Activated naive CD8-positive, alpha-beta T cell treated with anti-CD3 and anti-CD28 coated beads, Interleukin-2, amount 10 ng/mL, durations not matched to agents 7 days and 5 days (primary cell): ENCODE measurements at regions not wholly inside any gene's neighbourhood (a gene's known extent, or its start where the extent isn't known, plus 50 kb on each side); places are given as distances from the start of the nearest gene placed in this dataset.

Experiments used
- ATAC-seq: fragments of 150-1000 bp; cut with Tn5 transposase; one replicate; pipeline ENCODE4 v1.10.0; 2021; ENCODE audit warnings: low read depth, moderate library complexity
- POLR2A ChIA-PET: fragments of 350-600 bp; sonication (Branson Sonifier 250); formaldehyde crosslinking; loops from one replicate; lab custom pipeline; 2021; ENCODE audit warnings: antibody characterized with exemption; lab: Charles Lee
- DNase-seq: peaks from one replicate; pipeline ENCODE4 v3.0.0; 2021
- H3K27ac Mint-ChIP-seq: one replicate; pipeline ENCODE4 v1.8.0; 2022; ENCODE audit warnings: mild to moderate bottlenecking, mixed read lengths
- H3K27me3 Mint-ChIP-seq: one replicate; pipeline ENCODE4 v1.8.0; 2022; ENCODE audit warnings: mild to moderate bottlenecking, moderate library complexity, mixed read lengths
- H3K36me3 Mint-ChIP-seq: one replicate; pipeline ENCODE4 v1.8.0; 2021; ENCODE audit warnings: mild to moderate bottlenecking, mixed read lengths
- H3K4me1 Mint-ChIP-seq: one replicate; pipeline ENCODE4 v1.8.0; 2021; ENCODE audit warnings: mixed read lengths
- H3K4me3 Mint-ChIP-seq: one replicate; pipeline ENCODE4 v1.8.0; 2022; ENCODE audit warnings: mild to moderate bottlenecking, moderate library complexity, mixed read lengths
- H3K9me3 Mint-ChIP-seq: one replicate; pipeline ENCODE4 v1.8.0; 2021; ENCODE audit warnings: mixed read lengths

DNA sequence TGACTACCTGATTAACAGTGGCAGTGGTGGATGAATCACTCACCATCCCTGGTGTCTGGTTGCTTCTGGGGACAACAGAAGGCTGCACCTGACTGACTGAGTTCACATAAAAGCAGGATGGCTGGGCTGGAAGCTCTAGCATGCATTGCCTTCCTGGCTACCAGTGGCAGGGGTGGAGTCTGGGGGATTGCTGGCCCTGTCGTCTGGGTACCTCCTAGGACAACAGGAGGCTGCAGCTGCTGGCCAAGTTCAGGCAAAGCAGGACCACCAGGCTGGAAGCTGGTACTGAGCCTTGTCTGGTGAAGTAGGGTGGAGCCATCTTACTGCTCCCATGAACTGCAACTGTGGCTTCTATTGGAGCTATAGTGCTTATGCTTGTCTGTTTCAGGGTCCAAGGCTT is 480.8 kb upstream of the CTNND2 start:
- no peaks in the 10 kb centered on the region for H3K27me3 Mint-ChIP-seq
- no peak overlapping the region for H3K27ac Mint-ChIP-seq
- H3K9me3 Mint-ChIP-seq = peaks cover 5% of the 10 kb centered on the region
- H3K36me3 Mint-ChIP-seq = no peaks in the 10 kb centered on the region
- no peak overlapping the region for H3K4me3 Mint-ChIP-seq
- POLR2A ChIA-PET = no interaction called here
- no peak for DNase-seq
- ATAC-seq = no peak
- H3K4me1 Mint-ChIP-seq = no peaks in the 10 kb centered on the region

- POLR2A ChIA-PET = no interaction called here
- Mint-ChIP-seq H3K36me3 (no peaks in the 10 kb centered on the region), H3K9me3 (peaks cover 5% of the 10 kb centered on the region), H3K4me1 (no peaks in the 10 kb centered on the region), H3K27ac (no peak overlapping the region), H3K4me3 (no peak overlapping the region), H3K27me3 (no peaks in the 10 kb centered on the region)
- no peak for ATAC-seq
- no peak for DNase-seq
Measured at GRCh38 chr5:12384005-12384404, 479.8 kb upstream of the CTNND2 start.

DNA sequence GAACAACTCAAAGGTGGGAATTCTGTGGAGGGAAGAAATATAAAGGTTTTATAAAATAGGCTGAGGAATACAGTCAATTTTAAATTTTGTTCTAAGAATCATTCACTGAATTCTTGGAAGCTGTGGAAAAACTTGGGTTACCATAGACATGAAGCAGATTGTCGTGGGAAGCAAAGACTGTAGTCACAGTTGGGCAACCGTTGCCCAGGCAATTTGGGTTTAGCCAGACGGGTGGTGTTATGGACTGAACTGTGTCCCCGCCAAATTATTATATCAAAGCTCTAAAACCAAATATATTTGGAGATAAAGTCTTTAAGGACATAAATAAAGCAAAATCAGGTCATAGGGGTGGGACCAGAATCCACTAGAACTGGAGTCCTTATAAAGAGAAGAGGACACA is 463.7 kb upstream of the CTNND2 start:
- Mint-ChIP-seq H3K9me3 (peaks cover 5% of the 10 kb centered on the region), H3K27me3 (no peaks in the 10 kb centered on the region), H3K27ac (no peak overlapping the region), H3K4me3 (no peak overlapping the region), H3K4me1 (no peaks in the 10 kb centered on the region), H3K36me3 (no peaks in the 10 kb centered on the region)
- POLR2A ChIA-PET = no interaction called here
- no peak for DNase-seq
- ATAC-seq = no peak

DNA sequence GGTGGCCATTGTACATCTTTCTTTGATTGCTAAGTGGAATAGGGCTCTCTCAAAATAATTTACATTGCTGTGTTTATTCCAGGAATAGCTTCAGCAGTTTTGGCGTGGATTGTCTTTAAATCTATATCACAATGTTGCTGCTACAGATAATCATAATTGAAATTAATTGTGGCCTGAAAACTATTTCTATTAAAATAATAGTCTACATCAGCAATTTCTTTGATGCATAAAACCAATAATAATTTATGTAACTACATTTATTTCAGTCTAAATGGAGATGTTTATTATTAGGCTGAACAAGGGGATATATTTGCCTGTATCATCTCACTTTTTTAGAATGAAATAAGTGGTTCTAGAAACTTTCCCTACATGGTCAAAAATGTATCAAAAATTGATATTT is 456.0 kb upstream of the CTNND2 start:
- H3K9me3 Mint-ChIP-seq = peaks cover 6% of the 10 kb centered on the region
- no peaks in the 10 kb centered on the region for H3K4me1 Mint-ChIP-seq
- H3K27ac Mint-ChIP-seq = no peak overlapping the region
- ATAC-seq (no peak), DNase-seq (no peak)
- no peaks in the 10 kb centered on the region for H3K36me3 Mint-ChIP-seq
- POLR2A ChIA-PET = no interaction called here
- H3K4me3 Mint-ChIP-seq = no peak overlapping the region
- H3K27me3 Mint-ChIP-seq = no peaks in the 10 kb centered on the region

- Mint-ChIP-seq H3K4me1 (no peaks in the 10 kb centered on the region), H3K27me3 (no peaks in the 10 kb centered on the region), H3K36me3 (no peaks in the 10 kb centered on the region), H3K27ac (no peak overlapping the region), H3K4me3 (no peak overlapping the region), H3K9me3 (peaks cover 7% of the 10 kb centered on the region)
- DNase-seq (no peak), ATAC-seq (no peak)
- POLR2A ChIA-PET = no interaction called here
Measured at GRCh38 chr5:12358371-12359090, 454.3 kb upstream of the CTNND2 start.

DNA sequence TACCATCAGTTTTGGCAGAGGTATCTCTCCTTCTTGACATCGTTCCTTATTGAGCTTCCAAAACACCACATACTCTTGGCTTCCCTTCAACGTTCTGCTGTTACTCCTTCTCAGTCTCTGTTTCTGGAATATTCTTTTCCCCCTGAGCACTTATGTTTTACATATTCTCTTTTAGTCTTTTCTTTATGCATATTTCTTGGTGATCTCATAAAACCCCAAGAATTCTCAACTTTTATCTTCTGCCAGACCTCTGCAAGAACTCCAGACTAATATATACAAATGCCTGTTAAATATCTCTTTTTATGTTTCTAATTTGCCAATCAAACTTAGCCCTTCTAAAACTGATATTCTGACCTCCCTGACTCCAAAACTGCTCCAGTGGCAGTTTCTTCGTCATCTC is 453.4 kb upstream of the CTNND2 start:
- H3K4me3 Mint-ChIP-seq = no peak overlapping the region
- H3K36me3 Mint-ChIP-seq = no peaks in the 10 kb centered on the region
- ATAC-seq = no peak
- H3K9me3 Mint-ChIP-seq = peaks cover 4% of the 10 kb centered on the region
- no peaks in the 10 kb centered on the region for H3K4me1 Mint-ChIP-seq
- no peaks in the 10 kb centered on the region for H3K27me3 Mint-ChIP-seq
- H3K27ac Mint-ChIP-seq = no peak overlapping the region
- DNase-seq = no peak
- POLR2A ChIA-PET = no interaction called here

- no peaks in the 10 kb centered on the region for H3K4me1 Mint-ChIP-seq
- ATAC-seq (no peak), DNase-seq (no peak)
- H3K4me3 Mint-ChIP-seq = no peak overlapping the region
- peaks cover 4% of the 10 kb centered on the region for H3K9me3 Mint-ChIP-seq
- POLR2A ChIA-PET = no interaction called here
- H3K36me3 Mint-ChIP-seq = no peaks in the 10 kb centered on the region
- H3K27me3 Mint-ChIP-seq = no peaks in the 10 kb centered on the region
- no peak overlapping the region for H3K27ac Mint-ChIP-seq
Measured at GRCh38 chr5:12354686-12355085, 450.4 kb upstream of the CTNND2 start.

DNA sequence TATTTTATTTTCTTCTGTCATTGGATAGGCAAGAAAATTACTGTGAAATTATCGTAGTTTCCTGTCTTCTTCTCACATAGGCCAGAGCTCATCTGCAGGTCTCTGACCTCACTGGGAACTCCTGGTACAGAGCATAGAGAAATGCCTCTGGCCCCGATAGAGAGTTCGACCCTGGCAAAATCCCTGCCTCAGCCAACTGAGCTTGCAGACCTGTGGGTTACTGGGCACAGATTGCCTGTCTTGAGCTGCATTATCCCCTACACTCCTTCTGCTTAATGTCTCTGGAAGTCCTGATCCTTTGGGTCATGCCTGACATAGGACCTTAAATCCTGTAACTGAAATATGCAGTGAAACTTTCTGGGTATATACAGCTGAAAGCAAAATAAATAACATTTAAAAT is 439.3 kb upstream of the CTNND2 start:
- POLR2A ChIA-PET = no interaction called here
- H3K36me3 Mint-ChIP-seq = no peaks in the 10 kb centered on the region
- H3K27ac Mint-ChIP-seq = no peak overlapping the region
- H3K9me3 Mint-ChIP-seq = peaks cover 1% of the 10 kb centered on the region
- DNase-seq = no peak
- H3K4me1 Mint-ChIP-seq = no peaks in the 10 kb centered on the region
- no peak overlapping the region for H3K4me3 Mint-ChIP-seq
- no peak for ATAC-seq
- no peaks in the 10 kb centered on the region for H3K27me3 Mint-ChIP-seq

DNA sequence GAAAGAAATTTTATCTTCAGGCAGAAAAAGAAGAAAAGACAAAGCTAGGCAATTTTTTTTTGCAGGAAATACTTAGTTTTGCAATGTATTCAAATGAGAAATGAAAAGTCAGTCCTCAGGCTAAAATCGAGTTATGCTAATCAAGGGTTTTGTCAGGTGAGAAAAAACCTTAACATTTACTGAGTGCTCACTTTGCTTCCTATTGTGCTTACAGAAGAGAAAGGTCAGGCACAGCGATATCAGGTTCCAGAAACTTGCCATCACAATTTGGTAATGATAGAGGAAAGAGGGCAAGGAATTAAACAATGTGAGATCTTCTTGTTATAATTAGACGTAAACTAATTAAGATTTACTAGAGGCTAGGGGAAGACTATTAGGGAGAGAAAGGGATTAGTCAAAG is 431.7 kb upstream of the CTNND2 start:
- no peak overlapping the region for H3K27ac Mint-ChIP-seq
- H3K27me3 Mint-ChIP-seq = no peaks in the 10 kb centered on the region
- no peak for DNase-seq
- ATAC-seq = no peak
- no peaks in the 10 kb centered on the region for H3K36me3 Mint-ChIP-seq
- H3K4me3 Mint-ChIP-seq = no peak overlapping the region
- H3K9me3 Mint-ChIP-seq = peaks cover 2% of the 10 kb centered on the region
- H3K4me1 Mint-ChIP-seq = no peaks in the 10 kb centered on the region
- POLR2A ChIA-PET = no interaction called here

DNA sequence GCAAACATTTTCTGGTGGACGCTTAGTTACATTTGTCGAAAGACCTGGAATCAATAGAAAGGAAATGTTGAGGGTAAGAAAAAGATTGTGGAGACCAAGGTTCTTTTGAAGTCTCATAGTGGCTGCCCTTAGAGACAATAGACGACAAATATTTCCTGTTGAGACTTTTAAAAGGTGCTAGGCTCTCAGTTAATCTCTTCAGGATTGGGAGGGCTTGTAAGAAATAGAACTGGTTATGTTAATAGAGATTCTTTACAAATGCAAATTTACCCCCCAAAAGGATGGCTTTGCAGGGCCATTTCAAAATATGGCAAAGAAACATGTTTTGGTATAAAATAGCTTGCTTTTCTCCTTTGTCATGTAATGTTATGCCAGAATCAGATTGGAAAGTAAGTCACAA is 428.2 kb upstream of the CTNND2 start:
- ATAC-seq (no peak), DNase-seq (no peak)
- no peak overlapping the region for H3K27ac Mint-ChIP-seq
- no peak overlapping the region for H3K4me3 Mint-ChIP-seq
- POLR2A ChIA-PET = no interaction called here
- no peaks in the 10 kb centered on the region for H3K4me1 Mint-ChIP-seq
- H3K27me3 Mint-ChIP-seq = no peaks in the 10 kb centered on the region
- H3K9me3 Mint-ChIP-seq = peaks cover 4% of the 10 kb centered on the region
- no peaks in the 10 kb centered on the region for H3K36me3 Mint-ChIP-seq

GRCh38 chr5:12330993-12331588 is 426.8 kb upstream of the CTNND2 start:
- H3K27ac Mint-ChIP-seq = no peak overlapping the region
- H3K9me3 Mint-ChIP-seq = peaks cover 4% of the 10 kb centered on the region
- H3K4me1 Mint-ChIP-seq = no peaks in the 10 kb centered on the region
- H3K4me3 Mint-ChIP-seq = no peak overlapping the region
- DNase-seq (no peak), ATAC-seq (no peak)
- POLR2A ChIA-PET = no interaction called here
- H3K27me3 Mint-ChIP-seq = no peaks in the 10 kb centered on the region
- no peaks in the 10 kb centered on the region for H3K36me3 Mint-ChIP-seq

DNA sequence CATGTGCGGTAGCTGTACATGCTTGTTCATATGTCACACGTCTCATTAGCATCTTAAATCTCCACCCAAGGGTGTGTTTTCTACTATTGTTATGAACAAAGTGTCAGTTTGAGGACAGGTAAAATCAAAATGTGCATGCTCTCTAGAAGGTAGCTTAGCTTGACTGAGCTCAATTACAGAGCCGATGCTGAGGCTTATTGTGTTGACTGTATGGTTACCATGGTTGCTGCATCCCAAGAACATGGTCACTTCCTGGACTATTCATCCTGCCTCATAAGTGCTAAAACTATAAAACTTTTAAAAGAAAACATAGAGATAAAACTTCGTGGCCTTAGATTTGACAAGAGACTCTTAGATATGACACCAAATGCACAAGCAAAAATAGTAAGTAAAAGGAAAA is 426.1 kb upstream of the CTNND2 start:
- Mint-ChIP-seq H3K4me3 (no peak overlapping the region), H3K9me3 (peaks cover 3% of the 10 kb centered on the region), H3K4me1 (no peaks in the 10 kb centered on the region), H3K36me3 (no peaks in the 10 kb centered on the region), H3K27ac (no peak overlapping the region), H3K27me3 (no peaks in the 10 kb centered on the region)
- POLR2A ChIA-PET = no interaction called here
- DNase-seq = no peak
- no peak for ATAC-seq

DNA sequence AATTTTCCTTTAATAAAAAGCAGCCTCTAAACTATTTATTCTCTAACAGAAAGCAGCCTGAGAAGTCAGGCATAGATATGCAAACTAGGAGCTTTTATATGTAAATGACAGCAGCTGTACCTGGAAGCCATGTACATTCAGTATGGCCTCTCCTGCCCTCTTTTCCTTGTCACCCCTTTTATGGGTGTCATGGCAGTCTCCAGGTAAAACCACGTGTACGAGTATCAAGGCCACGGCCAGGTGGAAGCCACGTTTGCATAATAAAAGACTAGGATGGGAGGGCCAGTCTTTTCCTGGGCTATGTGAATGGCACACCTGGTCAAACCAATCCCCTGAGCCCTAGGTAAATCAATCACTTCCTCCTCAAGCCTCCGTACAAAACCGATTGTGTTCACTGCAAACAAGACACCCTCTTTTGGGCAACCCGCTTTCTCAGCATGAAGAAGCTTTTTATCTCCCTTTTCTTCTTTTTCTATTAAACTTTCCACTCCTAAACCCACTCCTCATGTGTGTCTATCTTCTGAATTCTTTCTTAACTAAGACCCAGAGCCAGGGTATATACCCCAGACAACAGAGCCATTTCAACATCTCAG is 419.5 kb upstream of the CTNND2 start:
- DNase-seq (no peak), ATAC-seq (no peak)
- Mint-ChIP-seq H3K9me3 (peaks cover 4% of the 10 kb centered on the region), H3K36me3 (no peaks in the 10 kb centered on the region), H3K27me3 (no peaks in the 10 kb centered on the region), H3K27ac (no peak overlapping the region), H3K4me3 (no peak overlapping the region), H3K4me1 (no peaks in the 10 kb centered on the region)
- POLR2A ChIA-PET = no interaction called here

DNA sequence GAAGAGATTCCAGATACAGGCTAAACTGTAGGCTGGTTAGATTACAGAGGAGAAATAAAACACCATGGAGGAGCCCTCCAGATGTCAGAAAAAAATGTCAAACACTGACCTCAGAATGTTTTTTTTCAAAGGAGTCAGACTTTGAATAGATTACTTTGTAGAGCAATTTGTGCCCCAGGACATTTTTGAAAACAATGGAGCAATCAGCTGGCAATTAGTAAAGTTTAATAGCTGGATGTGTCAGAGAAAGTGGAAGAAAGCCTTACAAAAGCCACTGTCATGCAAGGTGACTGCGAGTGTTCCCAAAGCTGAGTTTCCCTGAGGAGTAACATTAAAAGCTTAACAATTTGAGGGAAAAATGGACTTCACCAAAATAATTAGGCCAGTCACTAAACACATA is 417.8 kb upstream of the CTNND2 start:
- Mint-ChIP-seq H3K27me3 (no peaks in the 10 kb centered on the region), H3K9me3 (peaks cover 2% of the 10 kb centered on the region), H3K4me3 (no peak overlapping the region), H3K27ac (no peak overlapping the region), H3K36me3 (no peaks in the 10 kb centered on the region), H3K4me1 (no peaks in the 10 kb centered on the region)
- POLR2A ChIA-PET = no interaction called here
- DNase-seq = no peak
- ATAC-seq = no peak
